WERI-Rb-1 (cell line): ENCODE measurements at regions not wholly inside any gene's neighbourhood (a gene's known extent, or its start where the extent isn't known, plus 50 kb on each side); places are given as distances from the start of the nearest gene placed in this dataset.

Experiments used
- DNase-seq: peaks from one replicate; pipeline ENCODE4 v3.0.0-alpha.2; 2020
- H3K27ac ChIP-seq: fragments of 250-450 bp; sonication (Bioruptor Pico); 2 replicates; pipeline ENCODE4 v1.5.1; 2020; ENCODE audit warnings: mild to moderate bottlenecking, moderate library complexity
- H3K27me3 ChIP-seq: fragments of 250-450 bp; sonication (Bioruptor Pico); 2 replicates; pipeline ENCODE4 v1.5.1; 2021; ENCODE audit warnings: mild to moderate bottlenecking, low read depth, moderate library complexity; ENCODE audit not compliant: insufficient read depth, severe bottlenecking
- H3K36me3 ChIP-seq: fragments of 250-450 bp; sonication (Bioruptor Pico); 2 replicates; pipeline ENCODE4 v1.5.1; 2020; ENCODE audit warnings: mild to moderate bottlenecking, moderate library complexity
- H3K4me3 ChIP-seq: 2 replicates; pipeline ENCODE4 v1.5.1; 2011; ENCODE audit warnings: low read depth, mild to moderate bottlenecking, control low read depth, low read length
- H3K9me3 ChIP-seq: fragments of 250-450 bp; sonication (Bioruptor Pico); 2 replicates; pipeline ENCODE4 v1.5.1; 2021; ENCODE audit warnings: mild to moderate bottlenecking, moderate library complexity; ENCODE audit not compliant: severe bottlenecking
- TF ChIP-seq, protein P1 (sequence below): IDR thresholded peaks from 2 replicates; pipeline ENCODE4 v1.5.1; 2011; ENCODE audit warnings: low read depth, mild to moderate bottlenecking, control low read depth, inconsistent platforms, low read length

DNA sequence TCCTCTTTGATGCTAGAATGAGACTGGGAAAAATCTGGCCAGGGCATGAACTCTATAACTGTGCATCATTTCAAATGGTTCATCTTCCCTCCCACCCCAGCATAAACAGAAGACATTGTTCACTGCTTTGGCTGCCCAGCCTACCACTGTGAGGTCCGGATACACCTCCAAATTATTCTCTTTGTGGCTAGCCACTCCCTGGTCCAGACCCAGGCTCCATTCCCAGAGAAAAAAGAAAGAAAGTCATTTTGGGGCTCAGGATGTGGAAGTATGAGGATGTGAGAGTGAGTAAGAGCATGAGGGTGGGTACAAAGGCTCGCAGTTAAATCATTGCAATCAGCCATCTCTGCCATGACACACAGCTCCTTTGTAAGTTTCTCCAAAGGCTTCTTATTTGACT, 559.2 kb downstream of the PSAT1 start:
- no peak for DNase-seq
- H3K9me3 ChIP-seq, result no peaks in the 10 kb centered on the region
- H3K4me3 ChIP-seq, result no peak overlapping the region
- TF ChIP-seq, protein P1, sequence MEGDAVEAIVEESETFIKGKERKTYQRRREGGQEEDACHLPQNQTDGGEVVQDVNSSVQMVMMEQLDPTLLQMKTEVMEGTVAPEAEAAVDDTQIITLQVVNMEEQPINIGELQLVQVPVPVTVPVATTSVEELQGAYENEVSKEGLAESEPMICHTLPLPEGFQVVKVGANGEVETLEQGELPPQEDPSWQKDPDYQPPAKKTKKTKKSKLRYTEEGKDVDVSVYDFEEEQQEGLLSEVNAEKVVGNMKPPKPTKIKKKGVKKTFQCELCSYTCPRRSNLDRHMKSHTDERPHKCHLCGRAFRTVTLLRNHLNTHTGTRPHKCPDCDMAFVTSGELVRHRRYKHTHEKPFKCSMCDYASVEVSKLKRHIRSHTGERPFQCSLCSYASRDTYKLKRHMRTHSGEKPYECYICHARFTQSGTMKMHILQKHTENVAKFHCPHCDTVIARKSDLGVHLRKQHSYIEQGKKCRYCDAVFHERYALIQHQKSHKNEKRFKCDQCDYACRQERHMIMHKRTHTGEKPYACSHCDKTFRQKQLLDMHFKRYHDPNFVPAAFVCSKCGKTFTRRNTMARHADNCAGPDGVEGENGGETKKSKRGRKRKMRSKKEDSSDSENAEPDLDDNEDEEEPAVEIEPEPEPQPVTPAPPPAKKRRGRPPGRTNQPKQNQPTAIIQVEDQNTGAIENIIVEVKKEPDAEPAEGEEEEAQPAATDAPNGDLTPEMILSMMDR, result no peak
- no peaks in the 10 kb centered on the region for H3K27me3 ChIP-seq
- H3K36me3 ChIP-seq, result no peaks in the 10 kb centered on the region
- H3K27ac ChIP-seq, result no peak overlapping the region

DNA sequence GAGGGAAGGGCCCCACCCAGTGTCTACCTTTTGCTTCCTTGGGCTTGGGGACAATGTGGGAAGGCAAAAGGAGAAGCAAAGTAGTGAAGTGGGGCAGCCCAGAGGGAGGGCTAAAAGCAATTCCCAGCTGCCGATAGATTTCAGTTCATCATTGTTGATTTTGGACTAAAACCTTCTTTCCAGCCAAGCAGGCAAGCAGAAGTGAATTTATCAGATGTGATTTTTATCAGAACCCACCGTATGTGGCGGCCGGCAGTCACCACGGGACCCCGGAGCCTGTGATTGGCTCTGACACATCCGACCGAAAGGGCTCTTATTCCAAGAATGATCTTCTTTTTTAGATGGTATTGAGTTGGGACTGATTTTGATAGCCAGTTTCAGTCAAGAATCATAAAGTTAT, 559.9 kb downstream of the PSAT1 start:
- no peaks in the 10 kb centered on the region for H3K36me3 ChIP-seq
- DNase-seq, result no peak
- no peaks in the 10 kb centered on the region for H3K9me3 ChIP-seq
- H3K27me3 ChIP-seq, result no peaks in the 10 kb centered on the region
- no peak overlapping the region for H3K4me3 ChIP-seq
- TF ChIP-seq, protein P1, result no peak
- H3K27ac ChIP-seq, result no peak overlapping the region

DNA sequence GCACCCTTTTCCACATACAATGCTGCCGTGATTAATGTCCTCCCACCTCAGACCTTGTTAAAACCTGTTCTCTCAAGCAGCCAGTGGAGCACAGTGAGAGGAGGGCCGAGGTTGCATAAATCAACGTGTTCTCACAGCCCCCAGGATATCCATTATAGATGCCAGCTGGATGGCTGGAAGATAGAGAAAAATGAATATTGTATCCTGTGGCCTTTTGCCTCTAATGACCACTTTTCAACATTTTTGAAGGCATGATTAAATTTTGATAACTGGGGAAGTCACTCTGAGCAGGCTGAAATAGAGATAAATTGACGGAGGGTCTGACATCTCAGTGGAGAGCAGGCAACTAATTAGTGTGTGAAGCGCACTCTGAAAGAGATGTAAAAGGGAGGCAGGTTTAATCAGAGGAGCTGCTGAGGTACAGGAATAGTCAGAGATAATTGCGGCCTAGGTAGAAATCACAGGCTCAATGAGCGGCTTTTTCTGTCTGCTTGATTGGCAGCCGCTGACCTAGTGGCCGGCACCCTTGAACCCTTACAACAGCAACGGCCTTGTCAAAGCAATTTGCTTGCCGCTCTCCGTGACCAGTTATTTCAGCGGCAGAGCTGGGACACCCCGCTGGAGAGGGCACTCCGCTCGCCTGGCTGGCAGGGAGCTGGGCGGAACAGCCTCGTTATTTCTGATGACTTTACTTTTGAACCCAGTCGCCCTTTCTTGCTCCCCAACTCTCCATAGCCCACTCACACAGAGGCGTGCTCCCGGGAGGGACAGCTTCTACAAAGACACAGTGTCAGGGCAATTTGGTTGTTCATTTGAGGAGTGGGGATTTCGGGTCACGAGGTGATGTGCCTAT, 560.7 kb downstream of the PSAT1 start:
- H3K9me3 ChIP-seq, result no peaks in the 10 kb centered on the region
- DNase-seq, result no peak
- TF ChIP-seq, protein P1, result no peak

DNA sequence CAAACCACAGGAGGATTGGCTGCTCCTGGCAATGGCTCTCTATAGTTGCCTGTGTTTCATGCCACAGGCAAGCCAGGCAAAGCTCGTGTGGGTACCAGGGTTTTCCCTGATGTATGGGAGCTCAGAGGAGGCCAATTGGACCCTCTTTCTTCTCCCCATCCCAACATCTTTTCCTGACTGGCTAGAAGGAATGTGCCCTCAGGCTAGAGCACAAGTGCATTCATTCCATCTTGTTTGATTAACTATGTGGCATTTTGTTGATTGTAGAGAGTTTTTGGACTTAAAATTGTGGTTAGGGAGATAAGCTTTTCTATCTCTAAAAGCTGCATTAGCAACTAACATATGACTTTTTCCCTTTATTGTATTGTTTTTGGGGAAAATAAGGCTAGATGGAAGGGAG, 561.3 kb downstream of the PSAT1 start:
- no peak for DNase-seq

More for the DNA sequence above, 560.7 kb downstream of the PSAT1 start:
- Histone ChIP-seq H3K27ac (no peak overlapping the region), H3K27me3 (no peaks in the 10 kb centered on the region), H3K4me3 (no peak overlapping the region), H3K36me3 (no peaks in the 10 kb centered on the region)

DNA sequence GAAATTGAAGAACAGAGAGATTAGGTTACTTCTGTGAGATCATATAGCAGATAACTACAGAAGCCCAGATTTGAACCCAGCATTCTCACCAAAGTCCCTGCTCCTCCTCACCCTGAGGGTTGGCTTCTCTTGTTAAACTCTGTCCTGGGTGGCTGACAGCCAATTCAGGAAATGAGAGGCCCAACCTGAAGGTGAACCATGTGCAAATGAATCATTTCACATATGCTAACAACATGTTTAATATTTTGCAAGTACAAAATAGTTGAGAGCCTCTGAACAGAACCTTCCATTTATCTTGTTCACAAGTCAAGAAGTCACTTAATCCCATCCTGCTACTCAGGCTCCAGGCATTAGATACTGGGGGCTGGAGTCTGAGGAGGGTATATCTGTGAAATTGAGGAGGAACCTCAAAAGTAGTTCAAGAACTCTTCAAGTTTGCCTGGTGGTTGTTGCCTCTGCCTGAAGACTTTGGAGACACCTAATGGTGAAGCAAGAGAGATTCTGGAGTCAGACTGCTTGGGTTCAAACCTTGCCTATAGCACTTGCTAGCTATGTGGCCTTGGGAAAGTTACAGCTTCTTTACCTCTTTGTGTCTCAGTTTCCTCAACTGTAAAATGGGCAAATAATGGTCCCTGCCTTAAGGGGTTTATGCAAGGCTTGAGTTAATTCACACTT, 564.0 kb downstream of the PSAT1 start:
- Histone ChIP-seq H3K27ac (no peak overlapping the region), H3K4me3 (no peak overlapping the region), H3K36me3 (no peaks in the 10 kb centered on the region), H3K9me3 (no peaks in the 10 kb centered on the region), H3K27me3 (no peaks in the 10 kb centered on the region)
- TF ChIP-seq, protein P1, result no peak
- DNase-seq, result no peak

More for the DNA sequence above, 561.3 kb downstream of the PSAT1 start:
- H3K4me3 ChIP-seq, result no peak overlapping the region
- TF ChIP-seq, protein P1, result no peak
- no peak overlapping the region for H3K27ac ChIP-seq
- H3K27me3 ChIP-seq, result no peaks in the 10 kb centered on the region
- no peaks in the 10 kb centered on the region for H3K9me3 ChIP-seq
- no peaks in the 10 kb centered on the region for H3K36me3 ChIP-seq
